K562 (cell line): ENCODE measurements at regions not wholly inside any gene's neighbourhood (a gene's known extent, or its start where the extent isn't known, plus 50 kb on each side); places are given as distances from the start of the nearest gene placed in this dataset.

Source experiments
- EZH2 ChIP-seq: IDR thresholded peaks from 2 replicates; pipeline ENCODE4 v1.6.1; 2012; ENCODE audit warnings: low read depth, mild to moderate bottlenecking, inconsistent platforms, low read length, borderline replicate concordance
- MBD1 ChIP-seq: fragments of 250-450 bp; sonication (Bioruptor Pico); IDR thresholded peaks from 2 replicates; pipeline ENCODE4 v1.8.0; 2022; ENCODE audit warnings: inconsistent platforms
- ZNF609 ChIP-seq: sonication (generic); formaldehyde crosslinking; IDR thresholded peaks from 2 replicates; pipeline ENCODE4 v1.8.1; 2023; ENCODE audit warnings: missing genetic modification reagents, mild to moderate bottlenecking, borderline replicate concordance
- ZNF764 ChIP-seq: fragments of 250-450 bp; sonication (Bioruptor Pico); IDR thresholded peaks from 2 replicates; pipeline ENCODE4 v1.4.0; 2020; ENCODE audit warnings: low read depth, mild to moderate bottlenecking, moderate library complexity
- ZNF766 ChIP-seq: fragments of 200-800 bp; sonication (Bioruptor generic); conservative IDR thresholded peaks from 2 replicates; pipeline ENCODE4 v1.6.1; 2016; ENCODE audit warnings: missing genetic modification characterization, missing compliant biosample characterization
- TF ChIP-seq, protein P1 (sequence below): sonication (generic); formaldehyde crosslinking; IDR thresholded peaks from 2 replicates; pipeline ENCODE4 v1.8.0; 2022; ENCODE audit warnings: missing genetic modification reagents, mild to moderate bottlenecking, borderline replicate concordance

DNA sequence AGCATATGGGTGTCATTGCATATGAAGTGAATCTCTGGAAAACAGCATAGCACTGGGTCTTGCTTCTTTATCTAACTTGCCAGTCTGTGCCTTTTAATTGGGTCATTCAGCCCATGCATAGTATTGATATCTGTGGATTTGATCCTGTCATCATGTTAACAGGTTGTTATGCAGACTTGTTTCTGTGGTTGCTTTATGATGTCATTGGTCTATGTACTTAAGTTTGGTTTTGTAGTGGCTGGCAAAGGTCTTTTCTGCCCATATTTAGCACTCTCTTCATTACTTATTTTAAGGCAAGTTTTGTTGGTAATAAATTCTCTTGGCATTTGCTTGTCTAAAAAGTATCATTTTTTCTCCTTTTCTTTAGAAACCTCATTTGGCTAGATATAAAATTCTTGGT is 221.1 kb upstream of the ITM2A start (continued):
- no peak for TF ChIP-seq ZNF609
- no peak for TF ChIP-seq ZNF766
- TF ChIP-seq EZH2 = no peak
- TF ChIP-seq, protein P1, sequence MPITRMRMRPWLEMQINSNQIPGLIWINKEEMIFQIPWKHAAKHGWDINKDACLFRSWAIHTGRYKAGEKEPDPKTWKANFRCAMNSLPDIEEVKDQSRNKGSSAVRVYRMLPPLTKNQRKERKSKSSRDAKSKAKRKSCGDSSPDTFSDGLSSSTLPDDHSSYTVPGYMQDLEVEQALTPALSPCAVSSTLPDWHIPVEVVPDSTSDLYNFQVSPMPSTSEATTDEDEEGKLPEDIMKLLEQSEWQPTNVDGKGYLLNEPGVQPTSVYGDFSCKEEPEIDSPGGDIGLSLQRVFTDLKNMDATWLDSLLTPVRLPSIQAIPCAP = no peak
- no peak for TF ChIP-seq ZNF764 (CRISPR knock-in tag)
- TF ChIP-seq MBD1 (CRISPR knock-in tag) = no peak
